K562 (cell line): ENCODE measurements at regions not wholly inside any gene's neighbourhood (a gene's known extent, or its start where the extent isn't known, plus 50 kb on each side); places are given as distances from the start of the nearest gene placed in this dataset.

Experiments
- ATAC-seq: fragments of 200-7000 bp; cut with Tn5 transposase; 3 replicates; pipeline ENCODE4 v1.9.1; 2020; ENCODE audit warnings: moderate library complexity
- BruUV-seq: library from RNA; stranded (reverse); fragments of 400-500 nt; replicated peaks from 2 replicates; lab custom pipeline; 2021; lab: Mats Ljungman, UMichigan
- CTCF ChIA-PET: fragments of 300-600 bp; formaldehyde crosslinking; extraction: SDS; loops from one replicate; lab custom pipeline; 2021; ENCODE audit warnings: low intra/inter-chr PET ratio; lab: Yijun Ruan, JAX
- POLR2A ChIA-PET: fragments of 300-600, 350-650 bp; sonication (Branson Sonifier 250); formaldehyde crosslinking; extraction: SDS; loops from one replicate; lab custom pipeline; 2021; ENCODE audit warnings: antibody characterized with exemption, inconsistent platforms; lab: Yijun Ruan, JAX
- DNase-seq, 4 experiments: peaks; one replicate each; pipeline versions ENCODE4 v3.0.0 to v3.0.0-alpha.2; 2011 to 2018; ENCODE audit warnings: low spot score in 3 of 4, mixed read lengths in 3 of 4; ENCODE audit errors: extremely low read depth in 1 of 4
- FAIRE-seq: peaks from 2 replicates; lab custom pipeline; 2011; peaks lifted over from hg19 to GRCh38; lab: Jason Lieb, UNC
- H2AFZ ChIP-seq: 2 replicates; pipeline ENCODE4 v1.6.0; 2011; ENCODE audit warnings: low read depth, low read length, control low read depth, inconsistent platforms
- H3K27ac ChIP-seq: fragments of 200-600 bp; 3 replicates; pipeline ENCODE4 v1.8.0; 2011; ENCODE audit warnings: low read depth, mild to moderate bottlenecking, control low read depth, inconsistent platforms, low read length, moderate library complexity, mixed read lengths; ENCODE audit errors: extremely low read depth
- H3K27me3 ChIP-seq, 2 experiments: fragments of 300-600 bp in 1 of 2; 2 replicates in 1 of 2; 3 replicates in 1 of 2; pipeline versions ENCODE4 v1.6.0 to v1.8.0; 2011; ENCODE audit warnings: inconsistent platforms in 2 of 2, low read length in 2 of 2, mild to moderate bottlenecking in 1 of 2, mixed read lengths in 1 of 2, moderate library complexity in 1 of 2; ENCODE audit not compliant: control insufficient read depth in 2 of 2, insufficient read depth in 2 of 2
- H3K36me3 ChIP-seq: fragments of 300-600 bp; 3 replicates; pipeline ENCODE4 v1.8.0; 2011; ENCODE audit warnings: mild to moderate bottlenecking, low read length, inconsistent platforms; ENCODE audit not compliant: control insufficient read depth, insufficient read depth
- H3K4me1 ChIP-seq, 2 experiments: fragments of 200-600 bp in 1 of 2; replicated peaks in 1 of 2; 2 replicates in 1 of 2; 3 replicates in 1 of 2; pipeline versions ENCODE4 v1.5.1 to v1.8.0; 2011; ENCODE audit warnings: inconsistent platforms in 2 of 2, low read length in 2 of 2, mild to moderate bottlenecking in 1 of 2, mixed read lengths in 1 of 2, moderate library complexity in 1 of 2; ENCODE audit not compliant: control insufficient read depth in 2 of 2, insufficient read depth in 2 of 2
- H3K4me2 ChIP-seq: 2 replicates; pipeline ENCODE4 v1.6.1; 2011; ENCODE audit warnings: low read length, control low read depth, inconsistent platforms, mixed read lengths; ENCODE audit not compliant: insufficient read depth
- H3K4me3 ChIP-seq: fragments of 200-600 bp; sonication (generic), shearing (Covaris generic); 2 replicates; pipeline ENCODE4 v1.5.1; 2016; ENCODE audit warnings: control low read depth, inconsistent platforms
- H3K79me2 ChIP-seq: fragments of 200-600 bp; 3 replicates; pipeline ENCODE4 v1.8.0; 2011; ENCODE audit warnings: low read length, inconsistent platforms; ENCODE audit not compliant: control insufficient read depth, insufficient read depth
- H3K9ac ChIP-seq, 2 experiments: 2 replicates each; pipeline versions ENCODE4 v1.6.0 to v1.6.1; 2011; ENCODE audit warnings: low read depth in 2 of 2, low read length in 2 of 2, control low read depth in 1 of 2, inconsistent platforms in 1 of 2, mild to moderate bottlenecking in 1 of 2, mixed read lengths in 1 of 2; ENCODE audit not compliant: insufficient read depth in 1 of 2
- H3K9me1 ChIP-seq: one replicate; pipeline ENCODE4 v1.6.0; 2011; ENCODE audit warnings: inconsistent platforms, mild to moderate bottlenecking, low read length, moderate library complexity; ENCODE audit not compliant: control insufficient read depth, insufficient read depth
- H3K9me3 ChIP-seq: replicated peaks from 2 replicates; pipeline ENCODE4 v1.5.1; 2011; ENCODE audit warnings: low read depth, low read length, inconsistent platforms; ENCODE audit not compliant: control insufficient read depth, insufficient read depth
- H4K20me1 ChIP-seq: replicated peaks from 2 replicates; pipeline ENCODE4 v1.6.1; 2011; ENCODE audit warnings: low read length, inconsistent platforms, mixed read lengths; ENCODE audit not compliant: control insufficient read depth, insufficient read depth
- CCNT2 ChIP-seq: IDR thresholded peaks from 2 replicates; pipeline ENCODE4 v1.6.1; 2011; ENCODE audit warnings: borderline replicate concordance, low read depth, mild to moderate bottlenecking, moderate library complexity, mixed read lengths, low read length; ENCODE audit not compliant: insufficient read length; ENCODE audit errors: extremely low read depth
- CEBPB ChIP-seq: fragments of 450-650 bp; IDR thresholded peaks from 2 replicates; pipeline ENCODE4 v1.6.1; 2016; ENCODE audit warnings: missing genetic modification characterization, missing compliant biosample characterization
- CEBPG ChIP-seq, 3 experiments: fragments of 200-800 bp in 1 of 3; sonication (Bioruptor generic) in 1 of 3; sonication (generic) in 1 of 3; formaldehyde crosslinking in 1 of 3; IDR thresholded peaks in 2 of 3; conservative IDR thresholded peaks in 1 of 3; 2 replicates each; pipeline versions ENCODE4 v1.6.1 to v1.8.0; 2016 to 2022; ENCODE audit warnings: missing compliant biosample characterization in 2 of 3, missing genetic modification characterization in 2 of 3, mild to moderate bottlenecking in 1 of 3, missing genetic modification reagents in 1 of 3
- CREB1 ChIP-seq, 2 experiments: sonication (generic) in 1 of 2; formaldehyde crosslinking in 1 of 2; IDR thresholded peaks; 2 replicates each; pipeline versions ENCODE4 v1.6.1 to v1.8.0; 2012 to 2022; ENCODE audit warnings: inconsistent platforms in 1 of 2, mild to moderate bottlenecking in 1 of 2, missing genetic modification reagents in 1 of 2, moderate library complexity in 1 of 2
- NKRF ChIP-seq: fragments of 450-650 bp; IDR thresholded peaks from 2 replicates; pipeline ENCODE4 v1.6.1; 2016; ENCODE audit warnings: borderline replicate concordance
- WGBS: fragments of 100-300 bp; shearing (Covaris generic); methylation state at CpG from one replicate; pipeline ENCODE4 v1.1.6; 2016; ENCODE audit warnings: low coverage, mixed read lengths; ENCODE audit not compliant: insufficient coverage; ENCODE audit errors: missing lambda C conversion rate; 5-methylcytosine and 5-hydroxymethylcytosine counted together
- in situ Hi-C: fragments of 300-500 bp; cut with MboI; formaldehyde crosslinking; loops from 4 replicates; pipeline ENCODE4 v1.15.0; 2018; ENCODE audit warnings: inconsistent platforms, mixed read lengths
- intact Hi-C: fragments of 100-400 bp; cut with micrococcal nuclease; formaldehyde crosslinking; loops from 2 replicates; pipeline ENCODE4 v1.14.2; 2022

DNA sequence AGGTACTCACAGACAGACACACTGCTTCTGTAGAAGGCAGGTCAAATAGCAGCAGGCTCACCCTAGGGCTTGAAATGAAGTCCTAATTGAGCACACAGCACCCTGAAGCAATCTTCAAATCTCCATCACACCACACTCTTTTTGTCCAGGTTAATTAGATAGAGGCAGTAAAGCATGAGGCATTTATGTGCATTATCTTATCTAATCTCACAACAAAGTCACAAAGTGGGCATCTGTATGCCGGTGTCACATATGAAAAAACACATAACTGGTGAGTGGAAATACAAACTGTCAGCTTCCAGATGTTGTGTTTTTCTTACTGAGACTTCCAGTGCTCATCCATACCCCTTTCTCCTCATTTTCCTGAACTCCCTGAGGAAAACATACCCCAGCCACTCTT, 63.8 kb upstream of the NRBF2 start (continued):
- TF ChIP-seq CCNT2: no peak
- no peak for TF ChIP-seq NKRF

- Histone ChIP-seq H3K27me3 (peaks cover 19 to 47% of the 10 kb centered on the region in 2 experiments; a peak in 4 of 5 replicates), H3K4me1 (no peaks in the 10 kb centered on the region), H3K79me2 (no peaks in the 10 kb centered on the region), H3K27ac (no peak overlapping the region), H3K36me3 (no peaks in the 10 kb centered on the region), H3K9me3 (no peaks in the 10 kb centered on the region), H3K9me1 (no peaks in the 10 kb centered on the region), H3K4me2 (no peak overlapping the region), H3K9ac (no peak overlapping the region), H4K20me1 (no peaks in the 10 kb centered on the region), H3K4me3 (no peak overlapping the region), H2AFZ (no peak overlapping the region)
- no TSS peak for BruUV-seq
- WGBS: 2% methylated on average over 7 of the region's 7 CpGs
- TF ChIP-seq CREB1 (IDR thresholded peaks at IDR 0.05) (no peak), CREB1 (CRISPR knock-in tag; IDR thresholded peaks at IDR 0.05) (no peak), CEBPB (tag) (peak; percentile 30; the same call in 1 of the 2 replicates), CEBPG (CRISPR knock-in tag; IDR thresholded peaks at IDR 0.05) (no peak), CEBPG (tag; conservative IDR thresholded peaks at IDR 0.05 in 1 of 2, IDR thresholded peaks at IDR 0.05 in 1 of 2) (peak in 1 of 2 experiments; percentile 40; a peak in 1 of 4 replicates)
- intact Hi-C loops (no loop called here), in situ Hi-C loops (no loop called here)
- ChIA-PET POLR2A (no interaction called here), CTCF (no interaction called here)
- FAIRE-seq (no peak), ATAC-seq (no peak), DNase-seq (no peak)
Measured at GRCh38 chr10:63068246-63068645, 64.9 kb upstream of the NRBF2 start.
